ENCODE measurements at regions not wholly inside any gene's neighbourhood (a gene's known extent, or its start where the extent isn't known, plus 50 kb on each side); places are given as distances from the start of the nearest gene placed in this dataset. TPM values are rescaled to one million over a fixed set of nuclear protein-coding genes. Genes with fewer than 3 reads are reported as not detected.

Small RNAs in the stretch of these regions (small RNA-seq; reads per million reads assigned to genes)
- gene AC009101.1 (not detected), gene AC009161.2 (not detected), gene AC018846.1 (not detected), gene AC138305.3 (not detected), gene RNU6-21P (not detected)

Data from fibroblast of villous mesenchyme (primary cell).